ENCODE measurements at regions not wholly inside any gene's neighbourhood (a gene's known extent, or its start where the extent isn't known, plus 50 kb on each side); places are given as distances from the start of the nearest gene placed in this dataset.
"Not testable (repeated sequence)": the region's sequence is repeated elsewhere in the genome, so short reads cannot be mapped to it uniquely, and the experiment has no call there.

- peak in 1 of 2 donors; percentile 2 for DNase-seq
These were observed 95.0 kb upstream of the RUFY1 start for GRCh38 chr5:179455320-179455719.

- no peak for DNase-seq
These were observed 96.0 kb upstream of the RUFY1 start for GRCh38 chr5:179454356-179454755.

- no peak for DNase-seq
These were observed 96.7 kb upstream of the RUFY1 start for GRCh38 chr5:179453616-179454015.

- DNase-seq: no peak
These were observed 97.8 kb upstream of the RUFY1 start for GRCh38 chr5:179452356-179453230.

- no peak for DNase-seq
These were observed 98.5 kb upstream of the RUFY1 start for GRCh38 chr5:179451828-179452196.

GRCh38 chr5:179451114-179451827 lies 99.1 kb upstream of the RUFY1 start:
- no peak for DNase-seq

GRCh38 chr5:179449950-179450349 lies 100.4 kb upstream of the RUFY1 start:
- not testable (repeated sequence) for DNase-seq

GRCh38 chr5:179448282-179448681 lies 102.1 kb upstream of the RUFY1 start:
- DNase-seq: not testable (repeated sequence)

GRCh38 chr5:179442289-179442688 lies 97.0 kb upstream of the ADAMTS2 start:
- DNase-seq: not testable (repeated sequence)

GRCh38 chr5:179439181-179439985 lies 94.1 kb upstream of the ADAMTS2 start:
- DNase-seq: no peak

GRCh38 chr5:179438461-179438860 lies 93.2 kb upstream of the ADAMTS2 start:
- DNase-seq: no peak

- no peak for DNase-seq
These were observed 92.8 kb upstream of the ADAMTS2 start for GRCh38 chr5:179438011-179438441.

GRCh38 chr5:179437341-179438001 lies 92.2 kb upstream of the ADAMTS2 start:
- no peak for DNase-seq

GRCh38 chr5:179436321-179437122 lies 91.3 kb upstream of the ADAMTS2 start:
- DNase-seq: no peak

- DNase-seq: no peak
These were observed 90.6 kb upstream of the ADAMTS2 start for GRCh38 chr5:179435731-179436315.

GRCh38 chr5:179435181-179435580 lies 89.9 kb upstream of the ADAMTS2 start:
- no peak for DNase-seq

- DNase-seq: no peak
These were observed 87.3 kb upstream of the ADAMTS2 start for GRCh38 chr5:179432547-179432946.

GRCh38 chr5:179431221-179431824 lies 86.1 kb upstream of the ADAMTS2 start:
- DNase-seq: peak; percentile 32 to 77

- no peak for DNase-seq
These were observed 85.2 kb upstream of the ADAMTS2 start for GRCh38 chr5:179430193-179431175.

- no peak for DNase-seq
These were observed 82.4 kb upstream of the ADAMTS2 start for GRCh38 chr5:179427676-179428056.
